ENCODE measurements at regions not wholly inside any gene's neighbourhood (a gene's known extent, or its start where the extent isn't known, plus 50 kb on each side); places are given as distances from the start of the nearest gene placed in this dataset.

- DNase-seq (ENCODE audit: low spot score) = no peak
Measured at GRCh38 chr9:23314247-23314646, 511.8 kb downstream of the ELAVL2 start.

- DNase-seq (ENCODE audit: low spot score) = no peak
Measured at GRCh38 chr9:23319092-23319491, 506.9 kb downstream of the ELAVL2 start.

GRCh38 chr9:23321049-23321448 is 505.0 kb downstream of the ELAVL2 start:
- DNase-seq (ENCODE audit: low spot score) = no peak

- DNase-seq (ENCODE audit: low spot score) = no peak
Measured at GRCh38 chr9:23322392-23322791, 503.6 kb downstream of the ELAVL2 start.

- no peak for DNase-seq (ENCODE audit: low spot score)
Measured at GRCh38 chr9:23324511-23324910, 501.5 kb downstream of the ELAVL2 start.

- no peak for DNase-seq (ENCODE audit: low spot score)
Measured at GRCh38 chr9:23326597-23326996, 499.4 kb downstream of the ELAVL2 start.

GRCh38 chr9:23341346-23341745 is 484.7 kb downstream of the ELAVL2 start:
- DNase-seq (ENCODE audit: low spot score) = no peak

- DNase-seq (ENCODE audit: low spot score) = no peak
Measured at GRCh38 chr9:23342291-23342690, 483.7 kb downstream of the ELAVL2 start.

- no peak for DNase-seq (ENCODE audit: low spot score)
Measured at GRCh38 chr9:23343226-23343625, 482.8 kb downstream of the ELAVL2 start.

- no peak for DNase-seq (ENCODE audit: low spot score)
Measured at GRCh38 chr9:23361096-23361495, 464.9 kb downstream of the ELAVL2 start.

- DNase-seq (ENCODE audit: low spot score) = no peak
Measured at GRCh38 chr9:23372703-23373102, 453.3 kb downstream of the ELAVL2 start.

GRCh38 chr9:23375511-23375910 is 450.5 kb downstream of the ELAVL2 start:
- DNase-seq (ENCODE audit: low spot score) = no peak

GRCh38 chr9:23379842-23380241 is 446.2 kb downstream of the ELAVL2 start:
- DNase-seq (ENCODE audit: low spot score) = no peak

GRCh38 chr9:23380821-23381220 is 445.2 kb downstream of the ELAVL2 start:
- DNase-seq (ENCODE audit: low spot score) = no peak

GRCh38 chr9:23382418-23382817 is 443.6 kb downstream of the ELAVL2 start:
- DNase-seq (ENCODE audit: low spot score) = no peak

GRCh38 chr9:23394189-23394588 is 431.9 kb downstream of the ELAVL2 start:
- no peak for DNase-seq (ENCODE audit: low spot score)

GRCh38 chr9:23408874-23409273 is 417.2 kb downstream of the ELAVL2 start:
- DNase-seq (ENCODE audit: low spot score) = no peak

- DNase-seq (ENCODE audit: low spot score) = no peak
Measured at GRCh38 chr9:23412046-23412445, 414.0 kb downstream of the ELAVL2 start.

- no peak for DNase-seq (ENCODE audit: low spot score)
Measured at GRCh38 chr9:23412458-23412857, 413.6 kb downstream of the ELAVL2 start.

- no peak for DNase-seq (ENCODE audit: low spot score)
Measured at GRCh38 chr9:23413541-23413940, 412.5 kb downstream of the ELAVL2 start.

GRCh38 chr9:23423999-23424398 is 402.0 kb downstream of the ELAVL2 start:
- no peak for DNase-seq (ENCODE audit: low spot score)

- no peak for DNase-seq (ENCODE audit: low spot score)
Measured at GRCh38 chr9:23426144-23426543, 399.9 kb downstream of the ELAVL2 start.

- DNase-seq (ENCODE audit: low spot score) = no peak
Measured at GRCh38 chr9:23431459-23431858, 394.6 kb downstream of the ELAVL2 start.

- DNase-seq (ENCODE audit: low spot score) = no peak
Measured at GRCh38 chr9:23434654-23435053, 391.4 kb downstream of the ELAVL2 start.

GRCh38 chr9:23438299-23438907 is 387.6 kb downstream of the ELAVL2 start:
- no peak for DNase-seq (ENCODE audit: low spot score)
